ENCODE measurements at regions not wholly inside any gene's neighbourhood (a gene's known extent, or its start where the extent isn't known, plus 50 kb on each side); places are given as distances from the start of the nearest gene placed in this dataset.

- Histone ChIP-seq H3K36me3 (ENCODE audit: control insufficient read depth in 2 of 2, extremely low read depth in 1 of 2, insufficient read depth in 2 of 2, low read length in 2 of 2) (no peaks in the 10 kb centered on the region), H3K9me1 (ENCODE audit: control insufficient read depth, extremely low read depth, insufficient read depth, low read length) (no peaks in the 10 kb centered on the region), H3K4me2 (ENCODE audit: control insufficient read depth, extremely low read depth, insufficient read depth, low read depth, low read length) (no peak overlapping the region), H3K4me3 (ENCODE audit: control insufficient read depth in 2 of 3, extremely low read depth in 1 of 3, insufficient read depth in 2 of 3, low read depth in 1 of 3, low read length in 3 of 3) (no peak overlapping the region), H3K9me3 (ENCODE audit: control insufficient read depth, low read depth, low read length) (no peaks in the 10 kb centered on the region), H3K9ac (ENCODE audit: control insufficient read depth, extremely low read depth, insufficient read depth, low read length) (no peak overlapping the region), H3K27me3 (ENCODE audit: control insufficient read depth, extremely low read depth, insufficient read depth, low read length) (no peaks in the 10 kb centered on the region), H3K4me1 (ENCODE audit: control insufficient read depth, extremely low read depth, insufficient read depth, low read length) (no peaks in the 10 kb centered on the region), H2AFZ (ENCODE audit: control insufficient read depth, low read length) (no peak overlapping the region), H3K27ac (ENCODE audit: control insufficient read depth, insufficient read depth, low read length) (no peak overlapping the region), H4K20me1 (ENCODE audit: control insufficient read depth, extremely low read depth, insufficient read depth, low read length) (no peaks in the 10 kb centered on the region), H3K79me2 (ENCODE audit: control insufficient read depth, insufficient read depth, low read length) (no peaks in the 10 kb centered on the region)
- DNase-seq (ENCODE audit: low read depth, low spot score) (no peak), FAIRE-seq (no peak)
- dilution Hi-C loops (cut with MboI; ENCODE audit: extremely low pct_ligation_motif_present, low sequenced_read_pairs) = no loop called here
- TF ChIP-seq CTCF (optimal IDR thresholded peaks at IDR 0.05 in 1 of 3, IDR thresholded peaks at IDR 0.05 in 1 of 3, conservative IDR thresholded peaks at IDR 0.05 in 1 of 3; ENCODE audit: extremely low read depth in 1 of 3, insufficient read depth in 2 of 3, low read length in 3 of 3) = no peak
- no peak for TF ChIP-seq EZH2 (IDR thresholded peaks at IDR 0.05; ENCODE audit: low read length)
These were observed 601.0 kb downstream of the PDCD6IP start for GRCh38 chr3:34399401-34399800.

- DNase-seq (ENCODE audit: low read depth, low spot score) (no peak), FAIRE-seq (no peak)
- Histone ChIP-seq H3K9me1 (ENCODE audit: control insufficient read depth, extremely low read depth, insufficient read depth, low read length) (no peaks in the 10 kb centered on the region), H3K4me1 (ENCODE audit: control insufficient read depth, extremely low read depth, insufficient read depth, low read length) (no peaks in the 10 kb centered on the region), H3K79me2 (ENCODE audit: control insufficient read depth, insufficient read depth, low read length) (no peaks in the 10 kb centered on the region), H4K20me1 (ENCODE audit: control insufficient read depth, extremely low read depth, insufficient read depth, low read length) (no peaks in the 10 kb centered on the region), H3K4me3 (ENCODE audit: control insufficient read depth in 2 of 3, extremely low read depth in 1 of 3, insufficient read depth in 2 of 3, low read depth in 1 of 3, low read length in 3 of 3) (no peak overlapping the region), H2AFZ (ENCODE audit: control insufficient read depth, low read length) (no peak overlapping the region), H3K36me3 (ENCODE audit: control insufficient read depth in 2 of 2, extremely low read depth in 1 of 2, insufficient read depth in 2 of 2, low read length in 2 of 2) (no peaks in the 10 kb centered on the region), H3K27ac (ENCODE audit: control insufficient read depth, insufficient read depth, low read length) (no peak overlapping the region), H3K9me3 (ENCODE audit: control insufficient read depth, low read depth, low read length) (no peaks in the 10 kb centered on the region), H3K27me3 (ENCODE audit: control insufficient read depth, extremely low read depth, insufficient read depth, low read length) (no peaks in the 10 kb centered on the region), H3K9ac (ENCODE audit: control insufficient read depth, extremely low read depth, insufficient read depth, low read length) (no peak overlapping the region), H3K4me2 (ENCODE audit: control insufficient read depth, extremely low read depth, insufficient read depth, low read depth, low read length) (no peak overlapping the region)
- TF ChIP-seq EZH2 (IDR thresholded peaks at IDR 0.05; ENCODE audit: low read length) = no peak
- no peak for TF ChIP-seq CTCF (optimal IDR thresholded peaks at IDR 0.05 in 1 of 3, IDR thresholded peaks at IDR 0.05 in 1 of 3, conservative IDR thresholded peaks at IDR 0.05 in 1 of 3; ENCODE audit: extremely low read depth in 1 of 3, insufficient read depth in 2 of 3, low read length in 3 of 3)
- dilution Hi-C loops (cut with MboI; ENCODE audit: extremely low pct_ligation_motif_present, low sequenced_read_pairs) = no loop called here
These were observed 606.7 kb downstream of the PDCD6IP start for GRCh38 chr3:34405159-34405558.

All from keratinocyte (primary cell).